IPS-18a (cell line): ENCODE measurements at regions not wholly inside any gene's neighbourhood (a gene's known extent, or its start where the extent isn't known, plus 50 kb on each side); places are given as distances from the start of the nearest gene placed in this dataset.

Source experiments
- H3K27ac ChIP-seq: one replicate; pipeline ENCODE4 v1.5.1; 2013; ENCODE audit warnings: low read length
- H3K27me3 ChIP-seq: one replicate; pipeline ENCODE4 v1.6.1; 2013; ENCODE audit warnings: mild to moderate bottlenecking, low read length; ENCODE audit not compliant: control insufficient read depth, insufficient read depth
- H3K36me3 ChIP-seq: one replicate; pipeline ENCODE4 v1.6.1; 2013; ENCODE audit warnings: low read depth, low read length; ENCODE audit not compliant: control insufficient read depth
- H3K4me1 ChIP-seq: one replicate; pipeline ENCODE4 v1.6.1; 2013; ENCODE audit warnings: low read depth, low read length; ENCODE audit not compliant: control insufficient read depth
- H3K4me3 ChIP-seq: one replicate; pipeline ENCODE4 v1.5.1; 2013; ENCODE audit warnings: low read length
- H3K9ac ChIP-seq: one replicate; pipeline ENCODE4 v1.6.1; 2013; ENCODE audit warnings: mild to moderate bottlenecking, low read length, moderate library complexity
- H3K9me3 ChIP-seq: one replicate; pipeline ENCODE4 v1.6.1; 2013; ENCODE audit warnings: low read depth, low read length; ENCODE audit not compliant: control insufficient read depth

GRCh38 chr15:69747193-69747592, 294.6 kb downstream of the RPLP1 start:
- Histone ChIP-seq H3K4me1 (peaks cover 5% of the 10 kb centered on the region), H3K36me3 (no peaks in the 10 kb centered on the region), H3K9ac (no peak overlapping the region), H3K9me3 (no peaks in the 10 kb centered on the region), H3K4me3 (no peak overlapping the region), H3K27me3 (no peaks in the 10 kb centered on the region), H3K27ac (no peak overlapping the region)

GRCh38 chr15:69748131-69748530, 295.5 kb downstream of the RPLP1 start:
- Histone ChIP-seq H3K27ac (no peak overlapping the region), H3K9me3 (no peaks in the 10 kb centered on the region), H3K9ac (no peak overlapping the region), H3K27me3 (no peaks in the 10 kb centered on the region), H3K36me3 (no peaks in the 10 kb centered on the region), H3K4me1 (peaks cover 5% of the 10 kb centered on the region), H3K4me3 (no peak overlapping the region)

GRCh38 chr15:69748576-69749185, 296.1 kb downstream of the RPLP1 start:
- Histone ChIP-seq H3K27ac (no peak overlapping the region), H3K4me3 (no peak overlapping the region), H3K9me3 (no peaks in the 10 kb centered on the region), H3K36me3 (no peaks in the 10 kb centered on the region), H3K4me1 (peaks cover 5% of the 10 kb centered on the region), H3K27me3 (no peaks in the 10 kb centered on the region), H3K9ac (no peak overlapping the region)

GRCh38 chr15:69749274-69749673, 296.7 kb downstream of the RPLP1 start:
- Histone ChIP-seq H3K4me1 (peaks cover 5% of the 10 kb centered on the region), H3K27me3 (no peaks in the 10 kb centered on the region), H3K27ac (no peak overlapping the region), H3K9me3 (no peaks in the 10 kb centered on the region), H3K4me3 (no peak overlapping the region), H3K36me3 (no peaks in the 10 kb centered on the region), H3K9ac (no peak overlapping the region)

GRCh38 chr15:69749797-69750196, 297.2 kb downstream of the RPLP1 start:
- Histone ChIP-seq H3K9me3 (no peaks in the 10 kb centered on the region), H3K4me3 (no peak overlapping the region), H3K36me3 (no peaks in the 10 kb centered on the region), H3K4me1 (peaks cover 6% of the 10 kb centered on the region), H3K27ac (no peak overlapping the region), H3K27me3 (no peaks in the 10 kb centered on the region), H3K9ac (no peak overlapping the region)

- Histone ChIP-seq H3K36me3 (no peaks in the 10 kb centered on the region), H3K9ac (no peak overlapping the region), H3K4me1 (peaks cover 10% of the 10 kb centered on the region), H3K4me3 (no peak overlapping the region), H3K27me3 (no peaks in the 10 kb centered on the region), H3K27ac (no peak overlapping the region), H3K9me3 (no peaks in the 10 kb centered on the region)
Observed at GRCh38 chr15:69750253-69750652, 297.6 kb downstream of the RPLP1 start.

- Histone ChIP-seq H3K27ac (no peak overlapping the region), H3K9ac (no peak overlapping the region), H3K4me1 (peaks cover 16% of the 10 kb centered on the region), H3K27me3 (no peaks in the 10 kb centered on the region), H3K4me3 (no peak overlapping the region), H3K9me3 (no peaks in the 10 kb centered on the region), H3K36me3 (no peaks in the 10 kb centered on the region)
Observed at GRCh38 chr15:69751147-69751546, 298.5 kb downstream of the RPLP1 start.

GRCh38 chr15:69751566-69751965, 298.9 kb downstream of the RPLP1 start:
- Histone ChIP-seq H3K9me3 (no peaks in the 10 kb centered on the region), H3K4me3 (no peak overlapping the region), H3K27ac (no peak overlapping the region), H3K4me1 (peaks cover 16% of the 10 kb centered on the region), H3K36me3 (no peaks in the 10 kb centered on the region), H3K27me3 (no peaks in the 10 kb centered on the region), H3K9ac (no peak overlapping the region)

- no peak overlapping the region for H3K4me3 ChIP-seq
- H3K4me1 ChIP-seq, result peaks cover 11% of the 10 kb centered on the region
- H3K36me3 ChIP-seq, result no peaks in the 10 kb centered on the region
- H3K27ac ChIP-seq, result no peak overlapping the region
- no peak overlapping the region for H3K9ac ChIP-seq
- H3K9me3 ChIP-seq, result no peaks in the 10 kb centered on the region
- H3K27me3 ChIP-seq, result no peaks in the 10 kb centered on the region
Observed at GRCh38 chr15:69753867-69754266, 301.2 kb downstream of the RPLP1 start.

- Histone ChIP-seq H3K27ac (no peak overlapping the region), H3K9ac (no peak overlapping the region), H3K27me3 (no peaks in the 10 kb centered on the region), H3K4me1 (peaks cover 11% of the 10 kb centered on the region), H3K36me3 (no peaks in the 10 kb centered on the region), H3K9me3 (no peaks in the 10 kb centered on the region), H3K4me3 (no peak overlapping the region)
Observed at GRCh38 chr15:69754313-69754712, 301.7 kb downstream of the RPLP1 start.

- Histone ChIP-seq H3K4me3 (no peak overlapping the region), H3K9me3 (no peaks in the 10 kb centered on the region), H3K9ac (no peak overlapping the region), H3K36me3 (no peaks in the 10 kb centered on the region), H3K27ac (no peak overlapping the region), H3K27me3 (no peaks in the 10 kb centered on the region), H3K4me1 (peaks cover 11% of the 10 kb centered on the region)
Observed at GRCh38 chr15:69755551-69756310, 303.1 kb downstream of the RPLP1 start.

- peaks cover 11% of the 10 kb centered on the region for H3K4me1 ChIP-seq
- H3K4me3 ChIP-seq, result no peak overlapping the region
- no peak overlapping the region for H3K27ac ChIP-seq
- no peak overlapping the region for H3K9ac ChIP-seq
- H3K9me3 ChIP-seq, result no peaks in the 10 kb centered on the region
- no peaks in the 10 kb centered on the region for H3K27me3 ChIP-seq
- no peaks in the 10 kb centered on the region for H3K36me3 ChIP-seq
Observed at GRCh38 chr15:69756440-69756839, 303.8 kb downstream of the RPLP1 start.
